NCI-H510A (cell line): ENCODE measurements at regions not wholly inside any gene's neighbourhood (a gene's known extent, or its start where the extent isn't known, plus 50 kb on each side); places are given as distances from the start of the nearest gene placed in this dataset.

Source experiments
- DNase-seq: peaks from one replicate; lab custom pipeline; 2025; lab: John Stamatoyannopoulos, UW

GRCh38 chr2:15045054-15045453, 412.5 kb downstream of the LRATD1 start:
- DNase-seq, result no peak

- no peak for DNase-seq
Observed at GRCh38 chr2:15047184-15047583, 414.7 kb downstream of the LRATD1 start.

- no peak for DNase-seq
Observed at GRCh38 chr2:15048000-15048399, 415.5 kb downstream of the LRATD1 start.

- DNase-seq, result no peak
Observed at GRCh38 chr2:15049096-15049993, 416.8 kb downstream of the LRATD1 start.

GRCh38 chr2:15050483-15050882, 418.0 kb downstream of the LRATD1 start:
- peak; percentile 93 for DNase-seq

- DNase-seq, result no peak
Observed at GRCh38 chr2:15053542-15053941, 421.0 kb downstream of the LRATD1 start.

GRCh38 chr2:15058015-15058720, 425.7 kb downstream of the LRATD1 start:
- DNase-seq, result no peak

- DNase-seq, result no peak
Observed at GRCh38 chr2:15058721-15059157, 426.2 kb downstream of the LRATD1 start.

GRCh38 chr2:15059870-15060512, 427.5 kb downstream of the LRATD1 start:
- DNase-seq, result no peak

GRCh38 chr2:15061268-15061667, 428.8 kb downstream of the LRATD1 start:
- no peak for DNase-seq

GRCh38 chr2:15066138-15066537, 433.6 kb downstream of the LRATD1 start:
- no peak for DNase-seq

- no peak for DNase-seq
Observed at GRCh38 chr2:15069149-15069548, 436.6 kb downstream of the LRATD1 start.

GRCh38 chr2:15072836-15073235, 440.3 kb downstream of the LRATD1 start:
- no peak for DNase-seq

GRCh38 chr2:15073664-15074063, 441.1 kb downstream of the LRATD1 start:
- DNase-seq, result no peak

- DNase-seq, result no peak
Observed at GRCh38 chr2:15074319-15074718, 441.8 kb downstream of the LRATD1 start.

- no peak for DNase-seq
Observed at GRCh38 chr2:15074751-15075700, 442.5 kb downstream of the LRATD1 start.

- DNase-seq, result no peak
Observed at GRCh38 chr2:15076668-15077067, 444.2 kb downstream of the LRATD1 start.

GRCh38 chr2:15081356-15081755, 448.8 kb downstream of the LRATD1 start:
- no peak for DNase-seq

- no peak for DNase-seq
Observed at GRCh38 chr2:15082105-15083058, 449.9 kb downstream of the LRATD1 start.

- no peak for DNase-seq
Observed at GRCh38 chr2:15084826-15085489, 452.4 kb downstream of the LRATD1 start.
